Stomach (tissue), 8 donors: ENCODE measurements at regions not wholly inside any gene's neighbourhood (a gene's known extent, or its start where the extent isn't known, plus 50 kb on each side); places are given as distances from the start of the nearest gene placed in this dataset.

Source experiments
- DNase-seq, 2 donors: peaks; one replicate each; pipeline versions ENCODE4 v3.0.0 to v3.0.0-alpha.2; 2013 to 2019
- H3K27ac ChIP-seq, 5 donors: fragments of 200-600 bp in 4 of 5; sonication (generic) in 4 of 5; one replicate each; pipeline ENCODE4 v1.5.1; 2013 to 2019; ENCODE audit warnings: mild to moderate bottlenecking in 1 of 5, moderate library complexity in 1 of 5
- H3K27me3 ChIP-seq, 3 donors: fragments of 200-600 bp; sonication (generic); one replicate each; pipeline ENCODE4 v1.5.1; 2017 to 2019; ENCODE audit warnings: mixed run types in 1 of 3
- H3K36me3 ChIP-seq, 4 donors: fragments of 200-600 bp; sonication (generic); 1 replicate in 3 of 4; 2 replicates in 1 of 4; pipeline ENCODE4 v1.5.1; 2016 to 2019
- H3K4me1 ChIP-seq, 4 donors: fragments of 200-600 bp; sonication (generic); one replicate each; pipeline ENCODE4 v1.5.1; 2016 to 2019
- H3K4me3 ChIP-seq, 4 donors: fragments of 200-600 bp; sonication (generic) in 3 of 4; one replicate each; pipeline ENCODE4 v1.5.1; 2016 to 2019; ENCODE audit warnings: mild to moderate bottlenecking in 1 of 4
- H3K9me3 ChIP-seq, 4 donors: fragments of 200-600 bp; sonication (generic); one replicate each; pipeline ENCODE4 v1.5.1; 2016 to 2019
- CTCF ChIP-seq, 7 experiments: fragments of 450-650 bp in 4 of 7; fragments of 200-600 bp in 3 of 7; sonication (generic) in 3 of 7; IDR thresholded peaks; one replicate each; pipeline ENCODE4 v1.5.1; 2016 to 2019; ENCODE audit warnings: antibody characterized with exemption in 7 of 7, control low read depth in 2 of 7, mild to moderate bottlenecking in 1 of 7
- EP300 ChIP-seq: sonication (generic); formaldehyde crosslinking; IDR thresholded peaks from one replicate; pipeline ENCODE4 v1.6.1; 2017; ENCODE audit warnings: antibody characterized with exemption
- POLR2A ChIP-seq, 4 donors: fragments of 450-650 bp; IDR thresholded peaks; one replicate each; pipeline ENCODE4 v1.6.1; 2016; ENCODE audit warnings: antibody characterized with exemption in 4 of 4, control low read depth in 2 of 4, mild to moderate bottlenecking in 1 of 4, moderate library complexity in 1 of 4
- POLR2AphosphoS5 ChIP-seq, 3 donors: sonication (generic); formaldehyde crosslinking; IDR thresholded peaks; one replicate each; pipeline ENCODE4 v1.6.1; 2016; ENCODE audit warnings: antibody characterized with exemption in 3 of 3
- whole genome bisulfite sequencing, 5 donors: extraction: QIAGEN DNeasy Blood & Tissue Kit in 3 of 5; methylation state at CpG; one replicate each; pipeline versions ENCODE4 v1.1.5 to v1.1.7; 2013 to 2018; 5-methylcytosine and 5-hydroxymethylcytosine counted together
- intact Hi-C: fragments of 100-400 bp; cut with DNase I; formaldehyde crosslinking; loops from one replicate; pipeline ENCODE4 v1.15.1; 2023; ENCODE audit warnings: low total_unique reads
- donor health status: healthy with polysubstance abuse.
- donor health status: Bipolar disorder and iron deficiency.
- donor health status: healthy.

- Histone ChIP-seq H3K4me3 (no peak overlapping the region), H3K4me1 (no peaks in the 10 kb centered on the region), H3K36me3 (no peaks in the 10 kb centered on the region), H3K27me3 (no peaks in the 10 kb centered on the region), H3K9me3 (no peaks in the 10 kb centered on the region), H3K27ac (no peak overlapping the region)
- no peak for DNase-seq
- intact Hi-C loops: no loop called here
- TF ChIP-seq POLR2AphosphoS5 (IDR thresholded peaks at IDR 0.05): no peak
- no peak for TF ChIP-seq POLR2A (IDR thresholded peaks at IDR 0.05)
- TF ChIP-seq CTCF (IDR thresholded peaks at IDR 0.05): no peak
- TF ChIP-seq EP300: no peak
Observed at GRCh38 chr2:150888337-150888736, 373.3 kb downstream of the RBM43 start.

- H3K36me3 ChIP-seq: no peaks in the 10 kb centered on the region
- intact Hi-C loops: no loop called here
- H3K9me3 ChIP-seq: no peaks in the 10 kb centered on the region
- H3K27ac ChIP-seq: no peak overlapping the region
- TF ChIP-seq POLR2AphosphoS5 (IDR thresholded peaks at IDR 0.05): no peak
- TF ChIP-seq POLR2A (IDR thresholded peaks at IDR 0.05): no peak
- no peaks in the 10 kb centered on the region for H3K4me1 ChIP-seq
- no peak overlapping the region for H3K4me3 ChIP-seq
- H3K27me3 ChIP-seq: no peaks in the 10 kb centered on the region
- no peak for DNase-seq
- 43 to 60% (median 51%) methylated on average over 3 of the region's 3 CpGs for WGBS, 5 donors
Observed at GRCh38 chr2:150887926-150888325, 373.7 kb downstream of the RBM43 start.

GRCh38 chr2:150885774-150886386 is 375.8 kb downstream of the RBM43 start:
- H3K27ac ChIP-seq: no peak overlapping the region
- no peaks in the 10 kb centered on the region for H3K9me3 ChIP-seq
- no peaks in the 10 kb centered on the region for H3K4me1 ChIP-seq
- H3K27me3 ChIP-seq: no peaks in the 10 kb centered on the region
- TF ChIP-seq EP300: no peak
- no peak for TF ChIP-seq POLR2A (IDR thresholded peaks at IDR 0.05)
- no peak for TF ChIP-seq CTCF (IDR thresholded peaks at IDR 0.05)
- TF ChIP-seq POLR2AphosphoS5 (IDR thresholded peaks at IDR 0.05): no peak
- H3K4me3 ChIP-seq: no peak overlapping the region
- peak in 1 of 2 donors; percentile 7 for DNase-seq
- WGBS, 5 donors: 57 to 68% (median 64%) methylated on average over 3 of the region's 3 CpGs
- intact Hi-C loops: no loop called here
- H3K36me3 ChIP-seq: no peaks in the 10 kb centered on the region

GRCh38 chr2:150885236-150885635 is 376.4 kb downstream of the RBM43 start:
- Histone ChIP-seq H3K4me3 (no peak overlapping the region), H3K27ac (no peak overlapping the region), H3K36me3 (no peaks in the 10 kb centered on the region), H3K4me1 (no peaks in the 10 kb centered on the region), H3K27me3 (no peaks in the 10 kb centered on the region), H3K9me3 (no peaks in the 10 kb centered on the region)
- 92 to 100% (median 96%) methylated on average over 1 of the region's 1 CpG for WGBS, 5 donors
- DNase-seq: no peak
- intact Hi-C loops: no loop called here
- TF ChIP-seq POLR2AphosphoS5 (IDR thresholded peaks at IDR 0.05): no peak
- no peak for TF ChIP-seq POLR2A (IDR thresholded peaks at IDR 0.05)
- TF ChIP-seq CTCF (IDR thresholded peaks at IDR 0.05): no peak
- no peak for TF ChIP-seq EP300

- Histone ChIP-seq H3K4me1 (no peaks in the 10 kb centered on the region), H3K9me3 (no peaks in the 10 kb centered on the region), H3K27me3 (no peaks in the 10 kb centered on the region), H3K36me3 (no peaks in the 10 kb centered on the region), H3K27ac (no peak overlapping the region), H3K4me3 (no peak overlapping the region)
- intact Hi-C loops: no loop called here
- TF ChIP-seq POLR2A (IDR thresholded peaks at IDR 0.05): no peak
- TF ChIP-seq CTCF (IDR thresholded peaks at IDR 0.05): no peak
- no peak for TF ChIP-seq EP300
- no peak for TF ChIP-seq POLR2AphosphoS5 (IDR thresholded peaks at IDR 0.05)
- no peak for DNase-seq
Observed at GRCh38 chr2:150883613-150883895, 378.1 kb downstream of the RBM43 start.
